ENCODE measurements at regions not wholly inside any gene's neighbourhood (a gene's known extent, or its start where the extent isn't known, plus 50 kb on each side); places are given as distances from the start of the nearest gene placed in this dataset.

DNA sequence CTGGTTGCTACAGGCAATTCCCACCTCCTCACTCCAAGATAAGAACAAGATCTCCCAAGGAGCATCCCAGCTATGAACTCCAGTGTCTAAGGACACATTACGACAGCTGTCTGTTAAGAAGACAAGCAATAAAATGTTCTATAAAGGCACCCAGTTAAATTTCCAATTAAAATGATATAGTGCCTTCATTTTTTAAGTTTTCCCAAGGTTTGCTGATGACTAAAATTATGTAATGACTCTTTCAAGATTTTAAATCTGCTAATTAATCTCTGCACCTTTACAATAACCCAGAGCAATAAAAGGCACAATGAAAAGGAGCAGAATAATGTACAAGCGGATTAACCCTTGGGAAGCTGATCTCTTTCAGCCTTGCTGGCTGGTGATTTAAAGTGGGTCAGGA lies 61.6 kb upstream of the REG3G start:
- Mint-ChIP-seq H3K36me3 (ENCODE audit: unreplicated experiment) (no peaks in the 10 kb centered on the region), H3K9me3 (ENCODE audit: unreplicated experiment) (no peaks in the 10 kb centered on the region), H3K4me1 (ENCODE audit: unreplicated experiment) (no peaks in the 10 kb centered on the region), H3K4me3 (ENCODE audit: unreplicated experiment) (no peak overlapping the region), H3K27ac (ENCODE audit: unreplicated experiment) (no peak overlapping the region), H3K27me3 (ENCODE audit: unreplicated experiment) (no peaks in the 10 kb centered on the region)
- TF ChIP-seq, protein P1, sequence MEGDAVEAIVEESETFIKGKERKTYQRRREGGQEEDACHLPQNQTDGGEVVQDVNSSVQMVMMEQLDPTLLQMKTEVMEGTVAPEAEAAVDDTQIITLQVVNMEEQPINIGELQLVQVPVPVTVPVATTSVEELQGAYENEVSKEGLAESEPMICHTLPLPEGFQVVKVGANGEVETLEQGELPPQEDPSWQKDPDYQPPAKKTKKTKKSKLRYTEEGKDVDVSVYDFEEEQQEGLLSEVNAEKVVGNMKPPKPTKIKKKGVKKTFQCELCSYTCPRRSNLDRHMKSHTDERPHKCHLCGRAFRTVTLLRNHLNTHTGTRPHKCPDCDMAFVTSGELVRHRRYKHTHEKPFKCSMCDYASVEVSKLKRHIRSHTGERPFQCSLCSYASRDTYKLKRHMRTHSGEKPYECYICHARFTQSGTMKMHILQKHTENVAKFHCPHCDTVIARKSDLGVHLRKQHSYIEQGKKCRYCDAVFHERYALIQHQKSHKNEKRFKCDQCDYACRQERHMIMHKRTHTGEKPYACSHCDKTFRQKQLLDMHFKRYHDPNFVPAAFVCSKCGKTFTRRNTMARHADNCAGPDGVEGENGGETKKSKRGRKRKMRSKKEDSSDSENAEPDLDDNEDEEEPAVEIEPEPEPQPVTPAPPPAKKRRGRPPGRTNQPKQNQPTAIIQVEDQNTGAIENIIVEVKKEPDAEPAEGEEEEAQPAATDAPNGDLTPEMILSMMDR (IDR thresholded peaks at IDR 0.05) = no peak
- DNase-seq (ENCODE audit: extremely low spot score, unreplicated experiment) = no peak

DNA sequence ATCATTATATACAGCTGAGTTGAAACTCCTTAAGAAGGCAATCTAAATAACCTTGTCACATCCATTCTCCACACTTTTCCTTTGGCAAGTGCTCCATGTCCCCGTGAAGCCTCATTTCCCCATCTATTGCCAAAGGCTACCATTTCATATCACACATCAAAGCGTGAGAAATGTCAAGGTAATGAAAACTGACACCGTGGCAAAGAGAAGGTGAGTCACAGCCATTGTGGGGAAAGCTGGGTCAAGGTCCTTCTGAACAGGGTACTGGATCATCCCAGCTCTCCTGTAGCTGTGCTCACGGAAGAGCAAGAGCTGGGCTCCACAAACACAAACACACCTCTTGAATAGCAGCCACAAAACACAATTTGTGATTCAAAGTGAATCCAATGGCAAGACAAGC lies 58.2 kb upstream of the REG3G start:
- Mint-ChIP-seq H3K4me1 (ENCODE audit: unreplicated experiment) (no peaks in the 10 kb centered on the region), H3K36me3 (ENCODE audit: unreplicated experiment) (no peaks in the 10 kb centered on the region), H3K27ac (ENCODE audit: unreplicated experiment) (no peak overlapping the region), H3K4me3 (ENCODE audit: unreplicated experiment) (no peak overlapping the region), H3K9me3 (ENCODE audit: unreplicated experiment) (no peaks in the 10 kb centered on the region), H3K27me3 (ENCODE audit: unreplicated experiment) (no peaks in the 10 kb centered on the region)
- TF ChIP-seq, protein P1 (IDR thresholded peaks at IDR 0.05) = no peak
- DNase-seq (ENCODE audit: extremely low spot score, unreplicated experiment) = no peak

DNA sequence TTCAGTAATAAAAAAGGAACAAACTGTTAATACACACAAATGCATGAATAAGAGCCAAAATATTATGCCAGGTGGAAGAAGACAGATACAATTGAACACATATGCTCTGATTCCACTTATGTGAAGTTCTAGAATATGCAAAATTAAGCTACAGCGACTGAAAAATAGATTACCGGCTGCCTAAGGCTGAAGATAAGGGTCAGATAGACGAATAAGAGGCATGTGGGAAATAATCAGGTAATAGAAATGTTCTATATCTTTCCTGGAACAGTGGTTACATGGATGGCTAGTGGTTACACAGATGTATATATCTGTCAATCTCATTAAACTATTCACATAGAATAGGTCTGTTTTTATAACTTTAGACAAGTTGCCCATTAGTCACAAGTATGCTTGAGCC lies 51.9 kb upstream of the REG3G start:
- H3K4me3 Mint-ChIP-seq (ENCODE audit: unreplicated experiment) = no peak overlapping the region
- DNase-seq (ENCODE audit: extremely low spot score, unreplicated experiment) = no peak
- no peaks in the 10 kb centered on the region for H3K36me3 Mint-ChIP-seq (ENCODE audit: unreplicated experiment)
- TF ChIP-seq, protein P1 (IDR thresholded peaks at IDR 0.05) = no peak
- no peaks in the 10 kb centered on the region for H3K4me1 Mint-ChIP-seq (ENCODE audit: unreplicated experiment)
- H3K27me3 Mint-ChIP-seq (ENCODE audit: unreplicated experiment) = no peaks in the 10 kb centered on the region
- no peak overlapping the region for H3K27ac Mint-ChIP-seq (ENCODE audit: unreplicated experiment)
- no peaks in the 10 kb centered on the region for H3K9me3 Mint-ChIP-seq (ENCODE audit: unreplicated experiment)
